ENCODE measurements at regions not wholly inside any gene's neighbourhood (a gene's known extent, or its start where the extent isn't known, plus 50 kb on each side); places are given as distances from the start of the nearest gene placed in this dataset.

DNA sequence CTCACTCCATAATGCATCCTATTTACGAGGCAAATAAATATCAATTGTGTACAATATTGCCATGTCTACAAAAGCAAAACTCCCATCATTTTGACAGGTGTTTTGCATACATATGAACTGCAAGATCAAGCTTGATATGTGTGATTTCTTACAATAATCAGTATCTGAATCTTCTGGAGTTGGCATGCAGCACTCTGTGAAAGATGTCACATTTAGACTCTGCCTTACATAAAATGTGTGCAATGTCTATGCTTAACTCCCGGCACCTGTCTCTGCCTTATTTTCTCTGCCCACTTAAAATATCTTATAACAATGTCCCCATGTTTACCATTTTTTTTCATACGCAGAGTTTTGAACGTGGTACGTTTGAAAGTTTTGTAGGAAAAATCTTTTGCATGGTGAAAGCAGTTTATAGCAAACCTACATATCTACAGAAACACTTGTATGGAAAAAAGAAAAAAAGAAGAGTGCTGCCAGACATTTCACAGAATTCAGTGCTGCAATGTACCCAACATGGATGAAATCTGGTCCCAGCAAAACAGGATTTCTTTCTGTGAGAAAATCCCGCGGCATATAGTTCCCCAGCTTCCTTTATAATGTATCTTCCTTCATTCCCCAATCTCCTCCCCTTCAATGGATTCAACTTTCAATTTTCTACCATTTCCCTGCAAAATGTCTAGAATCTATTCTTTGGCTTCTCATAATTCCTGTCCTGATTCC lies 114.1 kb upstream of the NRP1 start:
- H3K9me3 ChIP-seq, result peaks cover 0 to 19% (median 0%) of the 10 kb centered on the region in 11 donors
- intact Hi-C loops (cut with DNase I), result no loop called here
- 95 to 96% methylated on average over 7 of the region's 7 CpGs for WGBS, 2 donors
- H3K27me3 ChIP-seq, result no peaks in the 10 kb centered on the region
- H3K4me1 ChIP-seq, result no peaks in the 10 kb centered on the region
- no peak overlapping the region for H3K4me3 ChIP-seq
- no peak for TF ChIP-seq CTCF (IDR thresholded peaks at IDR 0.05)
- no peak overlapping the region for H3K27ac ChIP-seq
- H3K36me3 ChIP-seq, result no peaks in the 10 kb centered on the region
- DNase-seq, result no peak
- no peak for ATAC-seq

DNA sequence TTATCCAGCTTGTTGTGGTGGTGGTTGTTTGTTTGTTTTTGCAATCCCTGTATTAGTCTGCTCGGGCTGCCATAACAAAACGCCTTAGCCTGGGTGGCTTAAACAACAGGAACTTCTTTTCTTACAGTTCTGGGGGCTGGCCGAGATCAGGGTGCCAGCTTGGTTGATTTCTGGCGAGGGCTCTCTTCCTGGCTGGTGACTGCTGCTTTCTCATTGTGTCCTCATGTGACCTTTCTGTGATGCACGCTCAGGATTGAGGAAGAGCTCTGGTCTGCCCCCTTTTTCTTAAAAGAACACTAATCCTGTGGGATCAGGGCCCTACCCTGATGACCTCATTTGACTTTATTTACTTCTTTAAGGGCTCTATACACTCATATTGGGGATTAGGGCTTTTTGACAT lies 107.1 kb upstream of the NRP1 start:
- H3K4me3 ChIP-seq, result no peak overlapping the region
- WGBS, 2 donors, result 53 to 54% methylated on average over 5 of the region's 5 CpGs
- no peak for TF ChIP-seq CTCF (IDR thresholded peaks at IDR 0.05)
- H3K4me1 ChIP-seq, result no peaks in the 10 kb centered on the region
- intact Hi-C loops (cut with DNase I), result no loop called here
- no peaks in the 10 kb centered on the region for H3K36me3 ChIP-seq
- no peak for DNase-seq
- peaks cover 0 to 8% (median 0%) of the 10 kb centered on the region in 11 donors for H3K9me3 ChIP-seq
- no peak overlapping the region for H3K27ac ChIP-seq
- ATAC-seq, result peak in 4 of 8 donors; percentile 22 to 74 (median 42)
- no peaks in the 10 kb centered on the region for H3K27me3 ChIP-seq

GRCh38 chr10:33434933-33435332 lies 100.5 kb upstream of the NRP1 start:
- Histone ChIP-seq H3K4me3 (no peak overlapping the region), H3K27me3 (no peaks in the 10 kb centered on the region), H3K9me3 (no peaks in the 10 kb centered on the region), H3K36me3 (no peaks in the 10 kb centered on the region), H3K27ac (peak overlapping the region in 1 of 10 donors; percentile 57), H3K4me1 (no peaks in the 10 kb centered on the region)
- ATAC-seq, result no peak
- intact Hi-C loops (cut with DNase I), result no loop called here
- TF ChIP-seq CTCF (IDR thresholded peaks at IDR 0.05), result no peak
- 77 to 78% methylated on average over 4 of the region's 4 CpGs for WGBS, 2 donors
- DNase-seq, result no peak

- Histone ChIP-seq H3K9me3 (no peaks in the 10 kb centered on the region), H3K4me3 (no peak overlapping the region), H3K36me3 (no peaks in the 10 kb centered on the region), H3K27me3 (no peaks in the 10 kb centered on the region), H3K4me1 (no peaks in the 10 kb centered on the region), H3K27ac (no peak overlapping the region)
- DNase-seq (no peak), ATAC-seq (no peak)
- TF ChIP-seq CTCF (IDR thresholded peaks at IDR 0.05), result no peak
- intact Hi-C loops (cut with DNase I), result no loop called here
- 56 to 60% methylated on average over 4 of the region's 4 CpGs for WGBS, 2 donors
Observed at GRCh38 chr10:33428682-33429081, 94.2 kb upstream of the NRP1 start.
